Liver (tissue), 8 donors: ENCODE measurements at regions not wholly inside any gene's neighbourhood (a gene's known extent, or its start where the extent isn't known, plus 50 kb on each side); places are given as distances from the start of the nearest gene placed in this dataset.

Experiments used
- DNase-seq: peaks from one replicate; pipeline ENCODE4 v3.0.0-alpha.2; 2017; ENCODE audit warnings: low spot score
- H3K27ac ChIP-seq, 2 donors: one replicate each; pipeline ENCODE4 v1.7.0; 2013; ENCODE audit warnings: inconsistent platforms in 2 of 2, low read length in 2 of 2, control low read depth in 1 of 2, low read depth in 1 of 2, mild to moderate bottlenecking in 1 of 2
- H3K27me3 ChIP-seq, 4 donors: one replicate each; pipeline versions ENCODE4 v1.6.1 to v1.7.0; 2013; ENCODE audit warnings: low read length in 3 of 4, inconsistent platforms in 1 of 4, mild to moderate bottlenecking in 1 of 4, moderate library complexity in 1 of 4; ENCODE audit not compliant: control insufficient read depth in 4 of 4, insufficient read depth in 4 of 4
- H3K36me3 ChIP-seq, 4 donors: one replicate each; pipeline versions ENCODE4 v1.6.1 to v1.7.0; 2013; ENCODE audit warnings: low read length in 3 of 4, mild to moderate bottlenecking in 3 of 4, low read depth in 1 of 4, moderate library complexity in 1 of 4; ENCODE audit not compliant: control insufficient read depth in 4 of 4, insufficient read depth in 3 of 4
- H3K4me1 ChIP-seq, 4 donors: one replicate each; pipeline versions ENCODE4 v1.6.1 to v1.7.0; 2013; ENCODE audit warnings: low read length in 3 of 4, mild to moderate bottlenecking in 3 of 4, moderate library complexity in 1 of 4; ENCODE audit not compliant: control insufficient read depth in 4 of 4, insufficient read depth in 4 of 4
- H3K4me3 ChIP-seq, 3 donors: one replicate each; pipeline versions ENCODE4 v1.6.1 to v1.7.0; 2013; ENCODE audit warnings: low read length in 3 of 3, control low read depth in 1 of 3, low read depth in 1 of 3, mild to moderate bottlenecking in 1 of 3
- H3K9ac ChIP-seq, 2 donors: one replicate each; pipeline ENCODE4 v1.7.0; 2013; ENCODE audit warnings: low read length in 2 of 2, mild to moderate bottlenecking in 2 of 2, moderate library complexity in 2 of 2, control low read depth in 1 of 2, low read depth in 1 of 2
- H3K9me3 ChIP-seq, 4 donors: one replicate each; pipeline versions ENCODE4 v1.6.1 to v1.7.0; 2013; ENCODE audit warnings: low read length in 3 of 4; ENCODE audit not compliant: control insufficient read depth in 4 of 4
- EGR1 ChIP-seq, 2 donors: IDR thresholded peaks; 2 replicates each; pipeline ENCODE4 v1.6.1; 2016 to 2018; ENCODE audit warnings: antibody characterized with exemption in 2 of 2, low read depth in 2 of 2
- FOXA1 ChIP-seq: IDR thresholded peaks from 2 replicates; pipeline ENCODE4 v1.6.1; 2016; ENCODE audit warnings: antibody characterized with exemption
- FOXA2 ChIP-seq: IDR thresholded peaks from 2 replicates; pipeline ENCODE4 v1.6.1; 2016; ENCODE audit warnings: antibody characterized with exemption
- GABPA ChIP-seq, 2 donors: IDR thresholded peaks in 1 of 2; conservative IDR thresholded peaks in 1 of 2; 2 replicates each; pipeline ENCODE4 v1.6.1; 2016; ENCODE audit warnings: antibody characterized with exemption in 2 of 2, mild to moderate bottlenecking in 1 of 2, moderate library complexity in 1 of 2
- HNF4A ChIP-seq, 2 donors: conservative IDR thresholded peaks; 2 replicates each; pipeline ENCODE4 v1.6.1; 2016; ENCODE audit warnings: antibody characterized with exemption in 2 of 2, mild to moderate bottlenecking in 2 of 2
- HNF4G ChIP-seq: IDR thresholded peaks from 2 replicates; pipeline ENCODE4 v1.6.1; 2016; ENCODE audit warnings: antibody characterized with exemption
- JUND ChIP-seq, 2 donors: IDR thresholded peaks; 2 replicates each; pipeline ENCODE4 v1.6.1; 2016; ENCODE audit warnings: antibody characterized with exemption in 2 of 2
- NR2F2 ChIP-seq: IDR thresholded peaks from 2 replicates; pipeline ENCODE4 v1.6.1; 2016; ENCODE audit warnings: antibody characterized with exemption
- RAD21 ChIP-seq, 2 donors: IDR thresholded peaks; 2 replicates each; pipeline ENCODE4 v1.6.1; 2016; ENCODE audit warnings: antibody characterized with exemption in 2 of 2, mild to moderate bottlenecking in 2 of 2
- RXRA ChIP-seq, 2 donors: IDR thresholded peaks; 2 replicates each; pipeline ENCODE4 v1.6.1; 2017 to 2018; ENCODE audit warnings: antibody characterized with exemption in 2 of 2, mild to moderate bottlenecking in 1 of 2
- SP1 ChIP-seq: IDR thresholded peaks from 2 replicates; pipeline ENCODE4 v1.6.1; 2018; ENCODE audit warnings: antibody characterized with exemption, mild to moderate bottlenecking
- TAF1 ChIP-seq: conservative IDR thresholded peaks from 2 replicates; pipeline ENCODE4 v1.6.1; 2016; ENCODE audit warnings: antibody characterized with exemption, mild to moderate bottlenecking
- YY1 ChIP-seq: IDR thresholded peaks from 2 replicates; pipeline ENCODE4 v1.6.1; 2016; ENCODE audit warnings: antibody characterized with exemption, mild to moderate bottlenecking
- WGBS: extraction: QIAGEN DNeasy Blood & Tissue Kit; methylation state at CpG from one replicate; pipeline ENCODE4 v1.1.7; 2013; 5-methylcytosine and 5-hydroxymethylcytosine counted together
- TF ChIP-seq, protein P1 (sequence below): IDR thresholded peaks from 2 replicates; pipeline ENCODE4 v1.6.1; 2016; ENCODE audit warnings: antibody characterized with exemption
- TF ChIP-seq, protein P2 (sequence below): IDR thresholded peaks from 2 replicates; pipeline ENCODE4 v1.6.1; 2016; ENCODE audit warnings: antibody characterized with exemption
- TF ChIP-seq, protein P3 (sequence below): IDR thresholded peaks from 2 replicates; pipeline ENCODE4 v1.6.1; 2016; ENCODE audit warnings: antibody characterized with exemption
- TF ChIP-seq, protein P4 (sequence below): IDR thresholded peaks from 2 replicates; pipeline ENCODE4 v1.6.1; 2016; ENCODE audit warnings: antibody characterized with exemption, mild to moderate bottlenecking
- TF ChIP-seq, protein P5 (sequence below): fragments of 150-350 bp; IDR thresholded peaks from 2 replicates; pipeline ENCODE4 v1.5.1; 2017; ENCODE audit warnings: improper control_type of control experiment, low read depth, low read length; ENCODE audit not compliant: missing input control
- donor health status: healthy.
- donor health status: healthy.
- donor health status: healthy.
- donor health status: healthy.
- donor health status: healthy.

DNA sequence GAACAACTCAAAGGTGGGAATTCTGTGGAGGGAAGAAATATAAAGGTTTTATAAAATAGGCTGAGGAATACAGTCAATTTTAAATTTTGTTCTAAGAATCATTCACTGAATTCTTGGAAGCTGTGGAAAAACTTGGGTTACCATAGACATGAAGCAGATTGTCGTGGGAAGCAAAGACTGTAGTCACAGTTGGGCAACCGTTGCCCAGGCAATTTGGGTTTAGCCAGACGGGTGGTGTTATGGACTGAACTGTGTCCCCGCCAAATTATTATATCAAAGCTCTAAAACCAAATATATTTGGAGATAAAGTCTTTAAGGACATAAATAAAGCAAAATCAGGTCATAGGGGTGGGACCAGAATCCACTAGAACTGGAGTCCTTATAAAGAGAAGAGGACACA is 463.7 kb upstream of the CTNND2 start:
- 73% methylated on average over 4 of the region's 4 CpGs for WGBS
- Histone ChIP-seq H3K27me3 (peaks cover 0 to 6% (median 0%) of the 10 kb centered on the region in 4 donors), H3K36me3 (no peaks in the 10 kb centered on the region), H3K27ac (no peak overlapping the region), H3K9me3 (peaks cover 0 to 6% (median 0%) of the 10 kb centered on the region in 4 donors), H3K9ac (no peak overlapping the region), H3K4me1 (no peaks in the 10 kb centered on the region), H3K4me3 (no peak overlapping the region)
- DNase-seq = no peak
- TF ChIP-seq FOXA2 = no peak
- TF ChIP-seq GABPA (IDR thresholded peaks at IDR 0.05 in 1 of 2, conservative IDR thresholded peaks at IDR 0.05 in 1 of 2) = no peak
- no peak for TF ChIP-seq SP1
- TF ChIP-seq HNF4G = no peak
- TF ChIP-seq RXRA (IDR thresholded peaks at IDR 0.05) = no peak
- TF ChIP-seq TAF1 = no peak
- no peak for TF ChIP-seq FOXA1
- TF ChIP-seq RAD21 (IDR thresholded peaks at IDR 0.05) = no peak
- TF ChIP-seq YY1 = no peak
- TF ChIP-seq, protein P1, sequence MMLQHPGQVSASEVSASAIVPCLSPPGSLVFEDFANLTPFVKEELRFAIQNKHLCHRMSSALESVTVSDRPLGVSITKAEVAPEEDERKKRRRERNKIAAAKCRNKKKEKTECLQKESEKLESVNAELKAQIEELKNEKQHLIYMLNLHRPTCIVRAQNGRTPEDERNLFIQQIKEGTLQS = no peak
- no peak for TF ChIP-seq NR2F2
- TF ChIP-seq, protein P2, sequence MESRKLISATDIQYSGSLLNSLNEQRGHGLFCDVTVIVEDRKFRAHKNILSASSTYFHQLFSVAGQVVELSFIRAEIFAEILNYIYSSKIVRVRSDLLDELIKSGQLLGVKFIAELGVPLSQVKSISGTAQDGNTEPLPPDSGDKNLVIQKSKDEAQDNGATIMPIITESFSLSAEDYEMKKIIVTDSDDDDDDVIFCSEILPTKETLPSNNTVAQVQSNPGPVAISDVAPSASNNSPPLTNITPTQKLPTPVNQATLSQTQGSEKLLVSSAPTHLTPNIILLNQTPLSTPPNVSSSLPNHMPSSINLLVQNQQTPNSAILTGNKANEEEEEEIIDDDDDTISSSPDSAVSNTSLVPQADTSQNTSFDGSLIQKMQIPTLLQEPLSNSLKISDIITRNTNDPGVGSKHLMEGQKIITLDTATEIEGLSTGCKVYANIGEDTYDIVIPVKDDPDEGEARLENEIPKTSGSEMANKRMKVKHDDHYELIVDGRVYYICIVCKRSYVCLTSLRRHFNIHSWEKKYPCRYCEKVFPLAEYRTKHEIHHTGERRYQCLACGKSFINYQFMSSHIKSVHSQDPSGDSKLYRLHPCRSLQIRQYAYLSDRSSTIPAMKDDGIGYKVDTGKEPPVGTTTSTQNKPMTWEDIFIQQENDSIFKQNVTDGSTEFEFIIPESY = no peak
- no peak for TF ChIP-seq JUND (IDR thresholded peaks at IDR 0.05)
- TF ChIP-seq, protein P3, sequence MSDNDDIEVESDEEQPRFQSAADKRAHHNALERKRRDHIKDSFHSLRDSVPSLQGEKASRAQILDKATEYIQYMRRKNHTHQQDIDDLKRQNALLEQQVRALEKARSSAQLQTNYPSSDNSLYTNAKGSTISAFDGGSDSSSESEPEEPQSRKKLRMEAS = no peak

DNA sequence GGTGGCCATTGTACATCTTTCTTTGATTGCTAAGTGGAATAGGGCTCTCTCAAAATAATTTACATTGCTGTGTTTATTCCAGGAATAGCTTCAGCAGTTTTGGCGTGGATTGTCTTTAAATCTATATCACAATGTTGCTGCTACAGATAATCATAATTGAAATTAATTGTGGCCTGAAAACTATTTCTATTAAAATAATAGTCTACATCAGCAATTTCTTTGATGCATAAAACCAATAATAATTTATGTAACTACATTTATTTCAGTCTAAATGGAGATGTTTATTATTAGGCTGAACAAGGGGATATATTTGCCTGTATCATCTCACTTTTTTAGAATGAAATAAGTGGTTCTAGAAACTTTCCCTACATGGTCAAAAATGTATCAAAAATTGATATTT is 456.0 kb upstream of the CTNND2 start:
- Histone ChIP-seq H3K27ac (no peak overlapping the region), H3K36me3 (no peaks in the 10 kb centered on the region), H3K27me3 (peaks cover 0 to 3% (median 0%) of the 10 kb centered on the region in 4 donors), H3K4me1 (no peaks in the 10 kb centered on the region), H3K9ac (no peak overlapping the region), H3K4me3 (no peak overlapping the region), H3K9me3 (no peaks in the 10 kb centered on the region)
- WGBS = 76% methylated on average over 1 of the region's 1 CpG
- DNase-seq = no peak
- TF ChIP-seq YY1 (no peak), JUND (IDR thresholded peaks at IDR 0.05) (no peak), GABPA (IDR thresholded peaks at IDR 0.05 in 1 of 2, conservative IDR thresholded peaks at IDR 0.05 in 1 of 2) (no peak), HNF4A (conservative IDR thresholded peaks at IDR 0.05) (no peak), SP1 (no peak), RAD21 (IDR thresholded peaks at IDR 0.05) (no peak), TAF1 (no peak), FOXA1 (no peak), NR2F2 (no peak), HNF4G (no peak), EGR1 (IDR thresholded peaks at IDR 0.05; ENCODE audit: low read depth in 2 of 2) (no peak), RXRA (IDR thresholded peaks at IDR 0.05) (no peak), FOXA2 (no peak)
- TF ChIP-seq, protein P4, sequence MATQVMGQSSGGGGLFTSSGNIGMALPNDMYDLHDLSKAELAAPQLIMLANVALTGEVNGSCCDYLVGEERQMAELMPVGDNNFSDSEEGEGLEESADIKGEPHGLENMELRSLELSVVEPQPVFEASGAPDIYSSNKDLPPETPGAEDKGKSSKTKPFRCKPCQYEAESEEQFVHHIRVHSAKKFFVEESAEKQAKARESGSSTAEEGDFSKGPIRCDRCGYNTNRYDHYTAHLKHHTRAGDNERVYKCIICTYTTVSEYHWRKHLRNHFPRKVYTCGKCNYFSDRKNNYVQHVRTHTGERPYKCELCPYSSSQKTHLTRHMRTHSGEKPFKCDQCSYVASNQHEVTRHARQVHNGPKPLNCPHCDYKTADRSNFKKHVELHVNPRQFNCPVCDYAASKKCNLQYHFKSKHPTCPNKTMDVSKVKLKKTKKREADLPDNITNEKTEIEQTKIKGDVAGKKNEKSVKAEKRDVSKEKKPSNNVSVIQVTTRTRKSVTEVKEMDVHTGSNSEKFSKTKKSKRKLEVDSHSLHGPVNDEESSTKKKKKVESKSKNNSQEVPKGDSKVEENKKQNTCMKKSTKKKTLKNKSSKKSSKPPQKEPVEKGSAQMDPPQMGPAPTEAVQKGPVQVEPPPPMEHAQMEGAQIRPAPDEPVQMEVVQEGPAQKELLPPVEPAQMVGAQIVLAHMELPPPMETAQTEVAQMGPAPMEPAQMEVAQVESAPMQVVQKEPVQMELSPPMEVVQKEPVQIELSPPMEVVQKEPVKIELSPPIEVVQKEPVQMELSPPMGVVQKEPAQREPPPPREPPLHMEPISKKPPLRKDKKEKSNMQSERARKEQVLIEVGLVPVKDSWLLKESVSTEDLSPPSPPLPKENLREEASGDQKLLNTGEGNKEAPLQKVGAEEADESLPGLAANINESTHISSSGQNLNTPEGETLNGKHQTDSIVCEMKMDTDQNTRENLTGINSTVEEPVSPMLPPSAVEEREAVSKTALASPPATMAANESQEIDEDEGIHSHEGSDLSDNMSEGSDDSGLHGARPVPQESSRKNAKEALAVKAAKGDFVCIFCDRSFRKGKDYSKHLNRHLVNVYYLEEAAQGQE = no peak
- TF ChIP-seq, protein P3 = no peak
- TF ChIP-seq, protein P5, sequence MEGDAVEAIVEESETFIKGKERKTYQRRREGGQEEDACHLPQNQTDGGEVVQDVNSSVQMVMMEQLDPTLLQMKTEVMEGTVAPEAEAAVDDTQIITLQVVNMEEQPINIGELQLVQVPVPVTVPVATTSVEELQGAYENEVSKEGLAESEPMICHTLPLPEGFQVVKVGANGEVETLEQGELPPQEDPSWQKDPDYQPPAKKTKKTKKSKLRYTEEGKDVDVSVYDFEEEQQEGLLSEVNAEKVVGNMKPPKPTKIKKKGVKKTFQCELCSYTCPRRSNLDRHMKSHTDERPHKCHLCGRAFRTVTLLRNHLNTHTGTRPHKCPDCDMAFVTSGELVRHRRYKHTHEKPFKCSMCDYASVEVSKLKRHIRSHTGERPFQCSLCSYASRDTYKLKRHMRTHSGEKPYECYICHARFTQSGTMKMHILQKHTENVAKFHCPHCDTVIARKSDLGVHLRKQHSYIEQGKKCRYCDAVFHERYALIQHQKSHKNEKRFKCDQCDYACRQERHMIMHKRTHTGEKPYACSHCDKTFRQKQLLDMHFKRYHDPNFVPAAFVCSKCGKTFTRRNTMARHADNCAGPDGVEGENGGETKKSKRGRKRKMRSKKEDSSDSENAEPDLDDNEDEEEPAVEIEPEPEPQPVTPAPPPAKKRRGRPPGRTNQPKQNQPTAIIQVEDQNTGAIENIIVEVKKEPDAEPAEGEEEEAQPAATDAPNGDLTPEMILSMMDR = no peak
- TF ChIP-seq, protein P2 = no peak
- TF ChIP-seq, protein P1 = no peak
